B cell (primary cell): ENCODE measurements at regions not wholly inside any gene's neighbourhood (a gene's known extent, or its start where the extent isn't known, plus 50 kb on each side); places are given as distances from the start of the nearest gene placed in this dataset.

Experiments
- EZH2 ChIP-seq: IDR thresholded peaks from 2 replicates; pipeline ENCODE4 v1.6.1; 2012; ENCODE audit warnings: borderline replicate concordance, low read depth, mild to moderate bottlenecking, moderate library complexity, low read length; ENCODE audit not compliant: insufficient read depth, poor library complexity, severe bottlenecking
- TF ChIP-seq, protein P1 (sequence below): fragments of 200-600 bp; IDR thresholded peaks from one replicate; pipeline ENCODE4 v1.8.0; 2022; ENCODE audit warnings: antibody characterized with exemption, mild to moderate bottlenecking

GRCh38 chr2:4507661-4508060 is 804.3 kb downstream of the DCDC2C start:
- TF ChIP-seq, protein P1, sequence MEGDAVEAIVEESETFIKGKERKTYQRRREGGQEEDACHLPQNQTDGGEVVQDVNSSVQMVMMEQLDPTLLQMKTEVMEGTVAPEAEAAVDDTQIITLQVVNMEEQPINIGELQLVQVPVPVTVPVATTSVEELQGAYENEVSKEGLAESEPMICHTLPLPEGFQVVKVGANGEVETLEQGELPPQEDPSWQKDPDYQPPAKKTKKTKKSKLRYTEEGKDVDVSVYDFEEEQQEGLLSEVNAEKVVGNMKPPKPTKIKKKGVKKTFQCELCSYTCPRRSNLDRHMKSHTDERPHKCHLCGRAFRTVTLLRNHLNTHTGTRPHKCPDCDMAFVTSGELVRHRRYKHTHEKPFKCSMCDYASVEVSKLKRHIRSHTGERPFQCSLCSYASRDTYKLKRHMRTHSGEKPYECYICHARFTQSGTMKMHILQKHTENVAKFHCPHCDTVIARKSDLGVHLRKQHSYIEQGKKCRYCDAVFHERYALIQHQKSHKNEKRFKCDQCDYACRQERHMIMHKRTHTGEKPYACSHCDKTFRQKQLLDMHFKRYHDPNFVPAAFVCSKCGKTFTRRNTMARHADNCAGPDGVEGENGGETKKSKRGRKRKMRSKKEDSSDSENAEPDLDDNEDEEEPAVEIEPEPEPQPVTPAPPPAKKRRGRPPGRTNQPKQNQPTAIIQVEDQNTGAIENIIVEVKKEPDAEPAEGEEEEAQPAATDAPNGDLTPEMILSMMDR = no peak
- no peak for TF ChIP-seq EZH2
